Astrocyte (in vitro differentiated cells and primary cell): ENCODE measurements at regions not wholly inside any gene's neighbourhood (a gene's known extent, or its start where the extent isn't known, plus 50 kb on each side); places are given as distances from the start of the nearest gene placed in this dataset.

ENCODE experiments used
- EZH2 ChIP-seq: IDR thresholded peaks from 2 replicates; pipeline ENCODE4 v1.6.1; 2012; ENCODE audit warnings: mild to moderate bottlenecking, low read length, inconsistent platforms; ENCODE audit not compliant: insufficient read depth
- TF ChIP-seq, protein P1 (sequence below): IDR thresholded peaks from 2 replicates; pipeline ENCODE4 v1.5.1; 2011; ENCODE audit warnings: low read depth, mild to moderate bottlenecking, inconsistent platforms, low read length, moderate library complexity; ENCODE audit not compliant: insufficient read depth

DNA sequence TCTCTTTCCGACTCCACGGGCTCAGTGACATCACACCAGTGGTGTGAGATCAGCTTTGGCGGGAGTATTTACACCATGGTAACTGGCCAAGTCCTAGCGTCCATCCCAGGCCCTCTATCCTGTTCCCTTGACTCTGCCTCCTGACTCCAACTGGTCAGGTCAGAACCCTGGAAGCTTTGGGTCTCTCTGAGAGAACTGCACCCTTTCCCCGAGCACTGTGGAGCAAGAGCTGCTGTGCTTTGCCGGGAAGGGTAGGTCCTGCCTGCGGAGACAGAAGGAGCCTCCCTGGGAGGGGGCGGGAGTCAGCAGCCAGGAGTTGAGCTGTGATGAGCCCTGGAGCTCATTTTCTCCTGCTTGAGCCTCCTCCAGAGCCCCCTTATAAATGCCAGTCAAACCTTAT, 212.1 kb upstream of the TNRC6C start:
- TF ChIP-seq, protein P1, sequence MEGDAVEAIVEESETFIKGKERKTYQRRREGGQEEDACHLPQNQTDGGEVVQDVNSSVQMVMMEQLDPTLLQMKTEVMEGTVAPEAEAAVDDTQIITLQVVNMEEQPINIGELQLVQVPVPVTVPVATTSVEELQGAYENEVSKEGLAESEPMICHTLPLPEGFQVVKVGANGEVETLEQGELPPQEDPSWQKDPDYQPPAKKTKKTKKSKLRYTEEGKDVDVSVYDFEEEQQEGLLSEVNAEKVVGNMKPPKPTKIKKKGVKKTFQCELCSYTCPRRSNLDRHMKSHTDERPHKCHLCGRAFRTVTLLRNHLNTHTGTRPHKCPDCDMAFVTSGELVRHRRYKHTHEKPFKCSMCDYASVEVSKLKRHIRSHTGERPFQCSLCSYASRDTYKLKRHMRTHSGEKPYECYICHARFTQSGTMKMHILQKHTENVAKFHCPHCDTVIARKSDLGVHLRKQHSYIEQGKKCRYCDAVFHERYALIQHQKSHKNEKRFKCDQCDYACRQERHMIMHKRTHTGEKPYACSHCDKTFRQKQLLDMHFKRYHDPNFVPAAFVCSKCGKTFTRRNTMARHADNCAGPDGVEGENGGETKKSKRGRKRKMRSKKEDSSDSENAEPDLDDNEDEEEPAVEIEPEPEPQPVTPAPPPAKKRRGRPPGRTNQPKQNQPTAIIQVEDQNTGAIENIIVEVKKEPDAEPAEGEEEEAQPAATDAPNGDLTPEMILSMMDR, result no peak
- no peak for TF ChIP-seq EZH2
